HG02588 (cell line): ENCODE measurements at regions not wholly inside any gene's neighbourhood (a gene's known extent, or its start where the extent isn't known, plus 50 kb on each side); places are given as distances from the start of the nearest gene placed in this dataset.

Source experiments
- ATAC-seq: cut with Tn5 transposase; IDR thresholded peaks from one replicate; pipeline ENCODE4 v1.9.1; 2021; ENCODE audit warnings: mild to moderate bottlenecking, moderate library complexity; ENCODE audit not compliant: unreplicated experiment

DNA sequence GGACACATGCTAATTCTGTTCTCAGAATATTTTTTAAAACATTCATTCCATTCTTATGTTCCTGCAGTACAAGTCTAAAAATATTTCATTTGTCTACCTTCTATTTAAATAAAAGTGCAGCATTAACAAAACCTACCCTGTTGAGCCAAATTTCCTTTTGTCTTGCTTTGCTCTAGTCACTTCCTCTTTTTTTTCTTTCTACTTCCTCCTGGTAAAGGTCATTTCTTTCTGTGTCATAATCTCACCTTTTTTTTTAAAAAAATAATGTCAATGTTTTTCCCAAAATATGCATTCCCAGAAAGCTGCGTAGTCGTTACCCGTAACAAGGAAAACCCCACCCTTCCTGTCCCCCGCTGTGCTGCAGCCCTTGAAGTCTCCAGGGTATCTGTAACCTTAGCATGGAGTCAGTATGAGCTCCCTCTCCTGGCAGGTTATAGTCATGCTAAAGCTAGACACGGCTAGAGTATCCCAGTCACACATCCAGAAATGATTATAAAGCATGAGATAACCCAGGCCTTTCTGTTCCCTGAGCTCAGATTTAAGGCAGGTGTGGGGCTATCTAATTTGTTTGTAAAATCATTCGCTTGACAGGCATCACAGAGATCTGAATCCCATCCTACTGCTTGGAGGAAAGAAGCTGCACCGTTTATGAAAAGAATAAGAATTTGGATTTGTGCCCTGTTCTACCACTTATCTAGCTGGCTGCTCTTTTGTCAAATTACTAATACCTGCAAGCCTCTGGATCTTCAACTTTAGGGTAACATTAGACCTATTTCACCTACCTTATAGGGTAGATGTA, 51.1 kb upstream of the EED start:
- peak; percentile 89 for ATAC-seq

DNA sequence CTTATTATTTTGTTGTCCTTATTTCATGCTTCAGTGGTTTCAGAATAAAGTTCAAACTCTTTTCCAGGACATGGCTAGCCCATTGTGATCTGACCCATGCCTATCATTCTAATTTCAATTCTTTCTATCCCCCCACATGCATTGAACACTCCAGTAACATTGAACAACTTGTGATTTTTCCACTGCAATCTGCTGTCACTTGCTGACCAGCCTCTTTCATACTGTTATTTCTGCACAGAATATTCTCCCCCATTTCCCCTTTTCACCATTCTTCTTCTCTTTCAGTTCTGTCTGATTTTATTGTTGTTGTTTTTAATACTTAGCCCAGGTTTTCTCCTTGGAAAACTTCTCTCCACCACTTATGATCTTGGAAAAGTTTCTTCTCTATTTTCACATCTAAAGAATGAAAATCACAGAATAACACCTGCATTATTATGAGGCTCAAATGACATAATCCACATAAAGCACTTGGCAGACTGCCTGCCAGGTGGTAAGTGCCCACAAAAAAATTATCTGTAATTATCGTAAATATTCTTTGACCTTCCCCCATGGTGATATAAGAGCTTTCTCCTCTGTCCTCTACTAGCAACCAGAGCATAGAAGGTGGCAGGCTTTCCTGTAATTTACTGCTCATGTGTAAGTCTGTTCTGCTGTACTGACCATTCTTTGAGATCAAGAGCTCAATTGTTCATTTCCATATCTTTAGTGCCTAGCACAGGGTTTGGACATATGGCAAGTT, 51.9 kb upstream of the EED start:
- ATAC-seq = no peak

DNA sequence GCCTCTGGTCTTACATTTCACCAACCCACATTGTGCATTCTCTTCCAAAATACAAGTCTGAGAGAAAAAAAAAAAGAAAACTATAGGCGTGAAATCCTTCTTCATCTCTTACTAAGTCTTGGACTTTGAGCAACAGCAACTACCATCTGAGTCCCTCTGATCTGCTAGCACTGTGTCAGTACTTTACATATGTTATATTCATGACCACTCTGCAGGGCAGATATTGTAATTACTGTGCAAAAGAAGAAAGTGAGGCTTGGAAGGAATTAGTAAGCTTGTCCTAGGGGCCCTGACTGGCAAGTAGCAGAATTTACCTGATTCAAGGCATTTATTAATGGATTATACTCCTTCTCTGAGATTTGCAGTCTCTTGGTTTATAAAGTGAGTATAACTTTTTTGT, 52.7 kb upstream of the EED start:
- no peak for ATAC-seq

DNA sequence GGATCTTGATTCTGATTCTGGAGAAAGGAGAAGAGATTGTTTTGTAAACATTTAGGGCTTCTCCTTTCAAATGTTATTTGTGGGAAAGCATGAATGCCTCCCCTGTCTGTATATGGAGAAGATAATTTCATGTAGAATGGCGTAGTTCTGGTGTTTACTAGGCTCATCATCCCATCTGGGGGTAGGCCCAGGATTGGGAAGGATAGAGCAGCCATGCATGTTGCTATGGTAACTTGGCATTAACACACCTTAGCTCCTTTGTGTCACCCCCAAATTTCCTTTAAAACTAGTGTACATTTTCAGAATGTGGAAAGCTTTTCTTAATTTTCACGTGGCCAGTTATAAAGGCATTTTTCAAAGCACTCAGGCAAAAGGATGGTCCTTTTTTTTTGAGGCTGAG, 57.5 kb upstream of the EED start:
- ATAC-seq = no peak

DNA sequence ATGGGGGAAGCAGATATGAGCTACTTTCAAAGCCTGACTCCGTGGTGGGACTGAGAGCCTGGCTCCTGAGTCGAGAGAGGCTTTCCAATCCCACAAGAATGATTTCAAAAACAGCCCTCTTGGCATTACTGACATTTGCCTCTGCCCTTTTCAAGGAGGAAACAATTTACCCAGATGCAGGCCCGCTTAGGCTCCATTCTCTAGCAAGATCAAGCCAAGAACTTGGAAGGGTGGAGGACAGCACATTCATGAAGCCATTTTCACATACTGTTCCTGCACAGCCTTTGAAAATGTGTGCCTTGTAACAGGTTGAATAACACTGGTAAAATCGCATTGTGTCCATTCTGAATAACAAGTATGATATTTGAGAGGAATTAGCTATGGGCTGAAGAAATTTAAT, 58.2 kb upstream of the EED start:
- ATAC-seq = no peak

DNA sequence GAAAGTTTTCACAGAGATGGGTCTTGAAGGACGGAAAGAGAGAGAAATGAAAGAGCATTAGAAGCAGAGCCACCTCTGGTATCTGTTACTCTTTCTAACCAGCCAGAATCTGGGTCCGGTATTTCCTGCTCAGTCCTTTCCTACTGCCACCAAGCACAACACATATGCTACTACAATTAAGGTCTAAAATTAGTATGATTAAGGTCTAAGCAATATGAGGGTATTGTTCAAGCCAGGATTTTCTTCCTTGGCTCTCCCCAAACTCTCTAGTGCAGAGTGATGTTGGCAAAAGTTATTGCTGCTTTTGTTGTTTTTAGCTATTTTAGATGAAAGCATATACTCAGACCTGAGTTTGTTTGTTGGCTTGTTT, 59.2 kb upstream of the EED start:
- no peak for ATAC-seq

DNA sequence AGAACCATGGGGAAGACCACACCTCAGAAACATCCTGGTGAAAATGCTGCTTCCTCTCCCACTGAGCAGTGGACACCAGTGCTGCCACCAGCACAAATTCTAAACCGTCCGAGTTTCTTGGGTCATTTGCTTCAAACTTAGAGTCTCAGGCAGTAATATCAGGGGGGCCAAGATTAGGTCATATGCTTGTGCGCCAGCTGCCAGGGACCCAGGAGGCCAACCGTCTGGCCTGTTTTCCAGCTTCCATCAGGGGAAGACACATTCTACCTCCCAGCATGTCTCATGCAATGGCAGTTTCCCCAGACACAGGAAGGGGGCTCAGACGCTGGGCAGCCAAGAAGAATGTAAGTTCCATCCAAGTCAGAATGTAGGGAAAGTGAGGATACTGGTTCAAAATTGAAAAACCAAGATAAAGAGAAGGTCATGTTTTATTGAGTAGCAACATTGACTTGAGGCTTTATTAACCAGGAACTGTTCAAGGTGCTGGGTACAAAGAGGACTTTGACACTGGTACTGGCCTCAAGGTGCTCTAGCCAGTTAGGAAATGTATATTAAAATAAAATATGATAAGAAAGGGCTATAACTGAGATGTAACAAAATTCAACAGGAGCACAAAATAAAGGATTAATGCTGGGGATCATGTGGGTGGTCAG, 59.7 kb upstream of the EED start:
- ATAC-seq = no peak

DNA sequence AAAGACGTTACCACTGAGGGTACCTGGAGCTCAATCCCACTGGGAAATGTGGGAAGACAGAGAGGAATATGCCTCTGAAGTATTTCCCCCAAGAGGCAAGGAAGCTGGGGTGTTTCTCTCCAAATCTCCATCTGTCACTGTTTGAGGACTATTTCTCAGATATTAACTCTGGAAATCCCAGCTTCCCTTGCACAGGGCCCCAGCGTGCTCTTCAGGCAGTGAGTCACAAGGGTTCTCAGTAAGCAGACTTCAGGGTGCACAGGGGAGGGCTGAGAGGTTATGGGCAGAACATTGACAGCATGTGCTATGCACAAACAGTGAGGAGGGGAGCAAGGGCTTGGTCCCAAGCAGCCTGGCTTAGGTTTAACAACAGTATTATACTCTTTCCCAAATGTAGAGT, 60.9 kb upstream of the EED start:
- peak; percentile 41 for ATAC-seq

DNA sequence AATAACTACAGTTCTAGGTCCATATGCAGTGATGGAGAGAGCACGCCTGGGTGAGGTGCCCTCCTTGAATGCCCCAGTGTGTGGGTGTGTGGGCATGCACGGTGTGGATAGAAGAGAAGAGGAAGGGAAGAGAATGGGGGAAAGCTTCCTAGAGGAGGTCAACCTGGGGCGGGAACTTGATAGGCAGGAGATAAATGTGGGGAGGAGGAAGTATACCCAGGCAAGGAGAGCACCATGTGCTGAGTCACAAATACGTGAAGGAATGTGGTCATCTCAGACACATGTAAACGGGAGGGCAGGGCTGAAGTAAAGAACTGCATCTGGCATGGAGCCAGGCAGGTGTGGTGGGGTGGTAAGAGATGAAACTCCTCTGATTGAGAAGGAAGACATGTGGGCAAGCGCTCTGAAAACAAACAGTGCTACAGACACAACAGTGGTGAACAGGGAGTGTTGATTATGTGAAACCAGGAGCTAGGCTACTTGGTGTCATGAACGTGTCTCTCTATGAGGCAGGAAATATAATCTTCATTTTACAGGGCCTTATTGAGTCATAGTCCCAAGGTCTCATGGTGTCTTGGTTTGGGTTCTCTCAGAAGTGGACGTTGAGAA, 61.5 kb upstream of the EED start:
- ATAC-seq = peak; percentile 80

DNA sequence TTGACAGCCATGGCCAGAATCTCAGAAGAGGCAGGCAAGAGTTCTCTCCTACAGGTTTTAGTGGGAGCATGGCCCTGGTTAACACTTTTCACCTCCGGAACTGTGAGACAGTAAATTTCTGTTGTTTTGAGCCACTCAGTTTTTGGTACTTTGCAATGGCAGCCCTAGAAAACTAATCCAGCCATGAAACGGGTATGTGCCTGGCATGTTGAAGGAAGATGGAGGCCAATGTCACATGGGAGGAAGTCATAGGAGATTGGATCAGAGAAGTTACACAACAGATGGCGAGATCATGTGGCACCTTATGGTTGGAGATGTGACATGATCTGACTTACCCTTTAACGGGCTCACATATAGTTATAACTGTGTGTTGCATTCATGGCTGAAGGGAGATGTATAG, 63.2 kb upstream of the EED start:
- no peak for ATAC-seq

DNA sequence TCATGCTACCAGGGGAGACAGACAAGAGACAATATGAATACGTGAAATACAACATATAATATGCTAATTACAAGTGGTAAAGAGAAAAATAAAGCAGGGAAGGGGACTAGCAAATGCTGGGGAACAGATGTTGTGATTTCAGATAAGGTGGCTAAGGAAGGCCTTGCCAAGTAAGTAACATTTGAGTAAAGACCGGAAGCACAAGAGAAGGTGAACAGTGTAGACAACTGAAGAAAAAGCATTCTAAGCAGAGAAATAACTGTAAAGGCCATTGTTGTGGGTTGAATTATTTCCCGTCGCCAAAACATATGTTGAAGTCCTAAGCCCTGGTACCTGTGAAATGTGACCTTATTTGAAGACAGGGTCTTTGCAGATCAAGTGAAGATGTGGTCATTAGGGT, 63.7 kb upstream of the EED start:
- ATAC-seq = no peak

DNA sequence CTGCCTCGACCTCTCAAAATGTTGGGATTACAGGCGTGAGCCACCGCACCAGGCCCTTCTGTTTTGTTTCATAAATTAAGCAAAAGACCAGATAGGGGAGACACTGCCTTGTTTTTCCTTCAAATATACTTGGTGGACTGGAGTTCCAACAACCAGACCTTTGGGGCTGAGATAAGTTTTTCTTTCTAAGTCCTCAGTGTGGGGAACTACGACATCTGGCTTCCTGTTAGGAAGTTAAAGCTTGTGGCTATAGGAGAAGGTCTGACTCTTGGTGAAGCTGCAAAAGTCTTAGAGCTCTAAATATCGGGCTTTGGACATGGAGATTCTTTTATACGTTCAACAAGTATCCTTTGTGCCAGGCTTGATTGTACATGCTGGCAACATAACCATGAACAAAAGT, 64.1 kb upstream of the EED start:
- ATAC-seq = no peak

DNA sequence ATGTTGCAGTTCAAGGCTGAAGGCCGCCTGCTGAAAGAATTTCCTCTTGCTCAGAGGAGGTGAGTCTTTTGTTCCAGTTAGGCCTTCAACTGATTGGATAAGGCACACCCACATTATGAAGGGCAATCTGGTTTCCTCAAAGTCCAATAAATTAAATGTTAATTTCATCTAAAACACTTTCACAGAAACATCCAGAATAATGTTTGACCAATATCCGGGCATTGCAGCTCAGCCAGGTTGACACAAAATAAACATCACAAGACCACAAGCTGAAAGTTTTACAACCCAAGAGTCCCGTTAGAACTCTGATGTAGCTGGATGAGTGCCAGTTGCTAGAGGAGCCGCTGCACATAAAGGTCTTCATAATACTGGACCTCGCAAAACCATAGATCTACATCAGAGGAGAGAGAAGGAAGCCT, 64.9 kb upstream of the EED start:
- no peak for ATAC-seq

DNA sequence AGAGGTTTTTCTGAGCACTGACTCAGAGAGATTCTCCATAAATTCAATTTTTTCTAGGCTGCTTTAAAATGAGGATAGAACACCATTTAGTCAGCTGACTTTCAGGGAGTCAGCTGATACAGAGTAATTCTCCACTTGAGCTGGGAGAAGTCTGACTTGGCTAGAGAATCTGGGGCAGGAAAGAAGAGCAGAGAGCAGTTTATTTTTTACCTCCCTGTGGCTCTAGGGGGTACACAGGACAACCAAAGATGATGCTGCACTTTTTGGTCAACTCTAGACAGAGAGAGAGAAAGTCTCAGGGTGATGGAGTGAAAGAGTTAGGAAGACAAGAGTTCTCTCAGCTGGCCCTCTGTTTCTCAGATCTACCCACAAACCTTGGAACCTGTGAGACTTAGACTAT, 67.3 kb upstream of the EED start:
- no peak for ATAC-seq

DNA sequence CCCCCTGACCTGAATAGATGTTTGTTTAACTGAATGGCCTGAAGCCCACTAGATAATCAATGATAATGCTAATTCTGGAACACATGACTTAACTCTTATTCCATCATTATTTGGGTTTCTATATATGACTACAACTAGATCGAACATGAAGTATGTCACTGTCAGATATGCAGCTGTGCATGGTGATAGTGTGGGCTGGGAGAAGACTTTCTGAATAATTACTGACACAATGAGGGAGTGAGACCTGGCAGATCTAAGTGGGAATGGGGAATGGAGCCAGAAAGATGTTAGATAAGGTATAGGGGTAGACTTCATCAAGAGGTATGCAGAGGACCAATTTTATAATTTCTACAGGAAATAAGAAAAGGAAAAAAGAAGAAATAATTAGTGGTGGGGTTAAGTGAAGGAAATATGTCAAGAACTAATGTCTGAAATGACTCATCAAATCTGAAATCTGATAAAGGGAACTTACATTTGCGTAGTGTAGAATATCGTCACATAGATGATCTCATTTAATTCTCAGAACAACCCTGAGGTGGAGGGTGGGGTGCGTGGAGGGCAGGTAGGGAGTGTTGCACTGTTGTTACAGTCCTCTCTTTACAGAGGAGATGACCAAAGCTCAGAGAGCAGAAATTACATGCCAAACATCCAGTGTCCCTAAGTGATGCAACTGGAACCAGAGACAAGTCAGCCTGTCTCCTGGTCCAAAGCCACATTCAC, 68.2 kb upstream of the EED start:
- ATAC-seq = no peak

DNA sequence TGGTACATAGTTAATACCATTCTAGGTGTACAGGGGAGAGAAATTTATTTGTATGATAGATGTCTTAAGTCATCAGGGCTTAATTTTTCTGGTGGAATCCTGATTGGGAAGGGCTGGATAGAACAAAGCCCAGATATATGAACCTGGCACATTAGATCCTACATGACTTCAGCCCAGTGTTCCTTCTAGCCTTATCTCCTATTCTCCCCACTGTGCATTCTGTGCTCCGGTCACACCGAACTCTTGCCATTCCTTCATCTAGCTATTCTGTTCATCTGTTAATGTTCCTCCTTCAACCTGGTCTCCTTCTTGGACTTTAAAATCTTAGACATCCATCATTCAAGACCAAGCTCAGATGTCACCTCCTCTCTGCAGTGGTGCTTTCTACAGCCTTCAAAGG, 68.9 kb upstream of the EED start:
- no peak for ATAC-seq

DNA sequence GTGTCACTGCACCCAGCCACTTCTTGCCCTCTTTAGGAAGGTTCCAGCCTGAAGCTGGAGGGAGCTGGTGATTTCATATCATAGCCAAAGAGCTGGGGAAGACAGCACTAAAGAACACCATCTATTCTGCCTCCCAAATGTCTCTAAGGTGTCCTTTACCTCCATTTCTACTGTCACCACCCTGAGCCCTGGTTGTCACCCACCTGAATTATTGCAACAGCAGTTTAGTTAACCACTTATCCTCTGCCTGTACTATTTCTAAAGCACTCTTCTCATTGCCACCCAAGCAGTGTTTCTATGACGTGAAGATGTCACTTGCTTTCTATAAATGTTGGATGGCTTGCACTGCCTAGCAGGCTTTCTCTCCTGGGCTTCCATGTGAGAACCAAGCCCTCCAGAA, 69.4 kb upstream of the EED start:
- ATAC-seq = no peak

DNA sequence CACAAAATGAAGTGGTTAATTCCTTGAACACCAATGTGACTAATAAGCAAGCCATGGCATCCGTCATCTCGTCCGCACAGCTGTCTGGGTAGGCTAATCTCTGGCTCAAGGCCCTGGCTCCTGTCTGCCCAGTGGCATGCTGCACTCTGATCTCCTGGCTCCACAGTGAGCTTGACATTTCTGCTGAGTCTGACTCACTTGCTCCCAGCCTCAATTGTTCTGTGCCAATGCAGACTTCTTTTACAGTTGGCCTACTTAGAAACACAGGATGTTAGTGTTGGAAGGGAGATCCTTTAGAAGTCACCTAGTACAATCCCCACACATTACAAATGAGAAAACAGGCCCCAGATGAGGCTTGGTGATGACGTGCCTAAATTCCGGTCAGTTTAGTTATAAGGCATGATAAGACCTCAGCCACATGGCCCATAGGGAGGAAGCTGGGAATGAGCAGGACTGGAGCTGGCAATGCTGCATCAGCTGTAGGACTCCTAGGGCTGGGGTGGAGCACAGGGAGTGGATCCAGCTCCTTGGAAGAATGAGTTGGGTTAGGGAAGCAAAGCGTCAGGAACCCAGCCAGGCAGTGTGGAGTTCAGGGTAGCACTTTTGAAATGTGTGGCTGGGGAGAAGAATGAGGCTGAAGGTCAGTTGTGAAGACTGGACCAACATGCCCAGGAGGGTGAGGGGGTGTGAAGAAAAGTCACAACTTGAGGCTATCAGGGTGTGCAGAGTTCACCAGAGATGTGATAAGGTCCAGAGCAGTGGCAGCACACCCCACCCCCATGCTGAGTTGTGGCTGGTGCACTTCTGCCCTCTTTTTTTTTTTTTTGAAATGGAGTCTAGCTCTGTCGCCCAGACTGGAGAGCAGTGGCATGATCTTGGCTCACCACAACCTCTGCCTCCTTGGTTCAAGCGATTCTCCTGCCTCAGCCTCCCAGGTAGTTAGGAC, 70.2 kb upstream of the EED start:
- no peak for ATAC-seq

DNA sequence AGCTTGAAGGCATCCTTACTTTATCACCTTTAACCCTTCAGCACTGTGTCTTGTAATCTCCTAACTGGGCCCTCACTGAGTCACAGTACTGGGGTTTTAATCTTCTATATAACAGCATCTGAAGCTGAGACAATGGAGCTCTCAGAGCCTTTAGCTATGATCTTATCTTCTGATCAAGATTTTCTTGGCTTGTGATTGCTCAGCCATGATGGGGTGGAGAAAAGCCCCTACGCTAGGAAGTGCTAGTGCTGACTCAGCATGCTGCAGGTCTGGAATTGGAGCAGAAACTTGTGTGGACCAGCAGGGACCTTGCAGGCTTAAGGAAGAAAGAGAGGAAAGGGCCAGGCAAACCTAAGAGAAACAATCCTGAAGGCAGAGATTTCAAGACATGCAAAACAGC, 71.7 kb upstream of the EED start:
- ATAC-seq = no peak

DNA sequence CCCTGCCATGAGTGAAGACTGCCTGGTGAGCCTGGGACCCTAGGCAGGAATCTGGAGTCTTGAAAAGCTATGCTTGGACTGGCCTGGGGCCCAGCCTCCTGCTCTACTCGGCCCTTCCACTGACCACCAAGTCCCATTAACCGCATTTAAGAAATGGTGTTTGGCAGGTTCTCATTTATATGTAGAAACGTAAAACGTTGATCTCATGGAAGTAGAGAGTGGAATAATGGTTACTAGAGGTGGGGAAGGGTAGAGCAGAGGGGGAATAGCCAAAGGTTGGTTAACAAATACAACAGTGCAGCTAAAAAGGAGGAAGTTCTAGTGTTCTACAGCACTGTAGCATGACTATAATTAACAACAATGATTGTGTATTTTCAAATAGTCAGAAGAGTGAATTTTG, 72.9 kb upstream of the EED start:
- ATAC-seq = no peak
